ENCODE measurements at regions not wholly inside any gene's neighbourhood (a gene's known extent, or its start where the extent isn't known, plus 50 kb on each side); places are given as distances from the start of the nearest gene placed in this dataset.
A peak's percentile ranks its signal among the peaks of the same experiment; 100 is the strongest.

DNA sequence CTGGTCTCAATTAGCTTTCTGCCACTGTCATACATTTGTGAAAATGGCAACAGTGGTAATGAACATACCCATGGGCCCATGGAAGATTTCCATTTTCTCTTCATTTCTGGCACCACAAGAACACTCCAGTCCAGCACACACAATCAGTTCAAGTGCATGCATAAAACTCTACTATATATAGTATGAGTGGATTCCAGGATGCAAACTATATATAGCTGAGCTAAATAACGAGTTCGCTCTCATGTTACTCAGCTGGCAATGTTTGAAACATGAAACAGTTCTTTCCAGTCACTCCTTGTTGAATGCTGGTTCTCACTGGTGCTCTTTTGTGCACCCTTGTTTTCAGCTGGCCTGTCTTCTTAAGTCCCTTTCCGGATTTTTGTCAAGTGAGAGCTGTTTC, 75.2 kb upstream of the DHX40 start:
- TF ChIP-seq, protein P1, sequence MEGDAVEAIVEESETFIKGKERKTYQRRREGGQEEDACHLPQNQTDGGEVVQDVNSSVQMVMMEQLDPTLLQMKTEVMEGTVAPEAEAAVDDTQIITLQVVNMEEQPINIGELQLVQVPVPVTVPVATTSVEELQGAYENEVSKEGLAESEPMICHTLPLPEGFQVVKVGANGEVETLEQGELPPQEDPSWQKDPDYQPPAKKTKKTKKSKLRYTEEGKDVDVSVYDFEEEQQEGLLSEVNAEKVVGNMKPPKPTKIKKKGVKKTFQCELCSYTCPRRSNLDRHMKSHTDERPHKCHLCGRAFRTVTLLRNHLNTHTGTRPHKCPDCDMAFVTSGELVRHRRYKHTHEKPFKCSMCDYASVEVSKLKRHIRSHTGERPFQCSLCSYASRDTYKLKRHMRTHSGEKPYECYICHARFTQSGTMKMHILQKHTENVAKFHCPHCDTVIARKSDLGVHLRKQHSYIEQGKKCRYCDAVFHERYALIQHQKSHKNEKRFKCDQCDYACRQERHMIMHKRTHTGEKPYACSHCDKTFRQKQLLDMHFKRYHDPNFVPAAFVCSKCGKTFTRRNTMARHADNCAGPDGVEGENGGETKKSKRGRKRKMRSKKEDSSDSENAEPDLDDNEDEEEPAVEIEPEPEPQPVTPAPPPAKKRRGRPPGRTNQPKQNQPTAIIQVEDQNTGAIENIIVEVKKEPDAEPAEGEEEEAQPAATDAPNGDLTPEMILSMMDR (IDR thresholded peaks at IDR 0.05) = no peak
- TF ChIP-seq POLR2A (IDR thresholded peaks at IDR 0.05) = no peak
- Histone ChIP-seq H3K27me3 (no peaks in the 10 kb centered on the region), H3K4me1 (peaks cover 0 to 20% (median 0%) of the 10 kb centered on the region in 12 donors), H3K27ac (peak overlapping the region in 11 of 12 donors; percentile 19 to 76 (median 71)), H3K4me3 (no peak overlapping the region), H3K9me3 (no peaks in the 10 kb centered on the region), H3K36me3 (no peaks in the 10 kb centered on the region)
- intact Hi-C loops (cut with DNase I) = no loop called here
- DNase-seq (peak in 1 of 5 donors; percentile 9), ATAC-seq (peak; percentile 78 to 94 (median 89))
- 12 to 26% (median 22%) methylated on average over 3 of the region's 3 CpGs for WGBS, 4 donors

- Histone ChIP-seq H3K4me3 (no peak overlapping the region), H3K9me3 (no peaks in the 10 kb centered on the region), H3K4me1 (peaks cover 0 to 20% (median 0%) of the 10 kb centered on the region in 12 donors), H3K36me3 (no peaks in the 10 kb centered on the region), H3K27ac (no peak overlapping the region), H3K27me3 (no peaks in the 10 kb centered on the region)
- intact Hi-C loops (cut with DNase I) = no loop called here
- ATAC-seq (no peak), DNase-seq (no peak)
- TF ChIP-seq, protein P1 (IDR thresholded peaks at IDR 0.05) = no peak
- no peak for TF ChIP-seq POLR2A (IDR thresholded peaks at IDR 0.05)
- 54 to 62% (median 57%) methylated on average over 5 of the region's 5 CpGs for WGBS, 4 donors
Measured at GRCh38 chr17:59491353-59492090, 73.9 kb upstream of the DHX40 start.

GRCh38 chr17:59492091-59492451, 73.3 kb upstream of the DHX40 start:
- TF ChIP-seq, protein P1 (IDR thresholded peaks at IDR 0.05) = no peak
- TF ChIP-seq POLR2A (IDR thresholded peaks at IDR 0.05) = no peak
- intact Hi-C loops (cut with DNase I) = no loop called here
- no peaks in the 10 kb centered on the region for H3K27me3 ChIP-seq
- DNase-seq = no peak
- no peak overlapping the region for H3K4me3 ChIP-seq
- no peaks in the 10 kb centered on the region for H3K9me3 ChIP-seq
- no peak for ATAC-seq
- H3K4me1 ChIP-seq = peaks cover 0 to 20% (median 0%) of the 10 kb centered on the region in 12 donors
- no peaks in the 10 kb centered on the region for H3K36me3 ChIP-seq
- WGBS, 4 donors = 48 to 56% (median 53%) methylated on average over 2 of the region's 2 CpGs
- no peak overlapping the region for H3K27ac ChIP-seq

DNA sequence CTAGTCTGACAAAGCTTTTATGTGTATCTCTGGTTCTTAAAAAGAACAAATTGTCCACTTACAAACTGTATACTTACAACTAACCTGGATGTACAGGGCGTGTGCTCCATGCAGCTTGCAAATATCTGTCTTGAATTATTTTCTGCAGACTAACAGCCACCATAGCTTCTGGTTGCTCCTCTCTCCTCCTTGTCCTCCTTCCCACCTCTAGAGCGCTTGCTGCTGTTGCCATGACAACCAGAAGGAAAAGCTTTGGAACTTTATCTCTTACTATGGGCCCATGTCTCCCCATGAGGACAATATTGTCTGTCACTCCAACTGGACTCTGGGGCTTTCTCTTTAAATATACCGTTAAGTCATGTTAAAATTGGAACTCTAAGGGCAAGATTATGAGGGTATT, 71.5 kb upstream of the DHX40 start:
- Histone ChIP-seq H3K27ac (no peak overlapping the region), H3K4me3 (no peak overlapping the region), H3K4me1 (peaks cover 0 to 13% (median 0%) of the 10 kb centered on the region in 12 donors), H3K36me3 (no peaks in the 10 kb centered on the region), H3K9me3 (no peaks in the 10 kb centered on the region), H3K27me3 (no peaks in the 10 kb centered on the region)
- DNase-seq (no peak), ATAC-seq (no peak)
- TF ChIP-seq, protein P1 (IDR thresholded peaks at IDR 0.05) = no peak
- TF ChIP-seq POLR2A (IDR thresholded peaks at IDR 0.05) = no peak
- WGBS, 4 donors = 49 to 79% (median 75%) methylated on average over 3 of the region's 3 CpGs
- intact Hi-C loops (cut with DNase I) = no loop called here

Data from heart left ventricle (tissue), 16 donors.